Fibroblast of the aortic adventitia (primary cell): ENCODE measurements at regions not wholly inside any gene's neighbourhood (a gene's known extent, or its start where the extent isn't known, plus 50 kb on each side); places are given as distances from the start of the nearest gene placed in this dataset.

ENCODE experiments used
- DNase-seq: peaks from one replicate; pipeline ENCODE4 v3.0.0-alpha.2; 2010; ENCODE audit warnings: low read depth
- H3K4me3 ChIP-seq: 2 replicates; pipeline ENCODE4 v1.5.1; 2011; ENCODE audit warnings: low read depth, mild to moderate bottlenecking, control low read depth, low read length, moderate library complexity
- TF ChIP-seq, protein P1 (sequence below): IDR thresholded peaks from 2 replicates; pipeline ENCODE4 v1.5.1; 2011; ENCODE audit warnings: mild to moderate bottlenecking, low read length, control low read depth, inconsistent platforms; ENCODE audit not compliant: insufficient read depth

DNA sequence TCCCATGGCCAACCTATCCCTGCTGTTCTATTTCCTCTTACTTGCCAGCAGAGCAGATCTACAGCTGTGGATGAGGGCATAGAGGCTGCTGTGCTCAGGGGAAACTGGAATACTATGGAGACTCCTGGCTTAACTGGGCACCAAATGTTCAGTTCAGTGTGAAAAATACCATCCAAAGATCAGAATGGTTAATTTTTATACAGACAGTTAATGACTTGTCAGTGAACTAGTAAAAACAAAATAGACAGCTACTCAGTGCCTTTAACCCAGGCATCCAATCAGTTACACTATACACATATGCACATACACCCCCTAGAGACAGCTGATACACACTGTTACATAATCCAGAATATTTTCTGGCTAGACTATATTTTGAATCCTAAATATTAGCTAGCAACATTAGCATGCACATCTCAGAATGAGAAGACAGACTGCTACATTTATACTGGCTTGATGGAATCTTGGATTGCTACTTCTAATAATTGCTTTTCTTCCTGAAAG lies 59.1 kb upstream of the WIPF1 start:
- no peak for DNase-seq
- no peak overlapping the region for H3K4me3 ChIP-seq
- TF ChIP-seq, protein P1, sequence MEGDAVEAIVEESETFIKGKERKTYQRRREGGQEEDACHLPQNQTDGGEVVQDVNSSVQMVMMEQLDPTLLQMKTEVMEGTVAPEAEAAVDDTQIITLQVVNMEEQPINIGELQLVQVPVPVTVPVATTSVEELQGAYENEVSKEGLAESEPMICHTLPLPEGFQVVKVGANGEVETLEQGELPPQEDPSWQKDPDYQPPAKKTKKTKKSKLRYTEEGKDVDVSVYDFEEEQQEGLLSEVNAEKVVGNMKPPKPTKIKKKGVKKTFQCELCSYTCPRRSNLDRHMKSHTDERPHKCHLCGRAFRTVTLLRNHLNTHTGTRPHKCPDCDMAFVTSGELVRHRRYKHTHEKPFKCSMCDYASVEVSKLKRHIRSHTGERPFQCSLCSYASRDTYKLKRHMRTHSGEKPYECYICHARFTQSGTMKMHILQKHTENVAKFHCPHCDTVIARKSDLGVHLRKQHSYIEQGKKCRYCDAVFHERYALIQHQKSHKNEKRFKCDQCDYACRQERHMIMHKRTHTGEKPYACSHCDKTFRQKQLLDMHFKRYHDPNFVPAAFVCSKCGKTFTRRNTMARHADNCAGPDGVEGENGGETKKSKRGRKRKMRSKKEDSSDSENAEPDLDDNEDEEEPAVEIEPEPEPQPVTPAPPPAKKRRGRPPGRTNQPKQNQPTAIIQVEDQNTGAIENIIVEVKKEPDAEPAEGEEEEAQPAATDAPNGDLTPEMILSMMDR = no peak

DNA sequence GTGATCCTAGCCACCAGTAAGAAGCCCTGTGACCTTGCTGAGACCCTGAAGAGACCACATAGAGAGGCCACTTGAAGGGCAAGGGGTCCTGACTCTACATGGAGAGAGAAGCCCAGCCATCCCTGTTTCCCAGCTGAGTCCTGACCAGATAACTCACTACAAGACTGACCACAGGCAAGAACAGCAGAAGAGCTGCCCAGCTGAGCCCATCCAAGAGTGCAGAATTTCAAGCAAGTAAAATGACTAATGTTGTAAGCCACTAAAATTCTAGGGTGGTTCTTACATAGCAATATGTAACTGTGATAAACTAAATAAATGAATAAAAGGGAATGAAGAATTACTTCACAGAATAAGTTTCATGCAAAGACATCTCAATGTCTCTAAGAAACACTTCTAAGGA lies 58.4 kb upstream of the WIPF1 start:
- no peak for DNase-seq
- TF ChIP-seq, protein P1 = no peak
- H3K4me3 ChIP-seq = no peak overlapping the region

- TF ChIP-seq, protein P1 = no peak
Observed at GRCh38 chr2:174654419-174654941, 56.9 kb upstream of the WIPF1 start.

DNA sequence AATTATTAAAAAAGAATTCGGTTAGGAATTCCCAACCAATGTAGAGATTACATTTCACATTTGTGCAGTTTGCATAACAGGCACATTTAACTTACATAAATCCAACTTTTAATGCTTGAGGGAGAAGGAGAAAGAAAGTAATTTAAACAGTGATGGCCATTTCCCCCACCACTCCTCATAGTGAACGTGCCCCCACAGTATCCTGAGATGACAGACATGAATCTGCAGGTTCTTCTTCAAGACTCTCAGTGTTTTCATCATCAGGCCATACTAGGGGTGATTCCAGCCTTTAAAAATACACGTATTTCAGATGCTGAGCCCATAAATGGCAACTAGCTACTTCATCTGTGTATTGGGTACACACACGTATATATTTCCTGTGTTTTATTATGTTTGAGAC lies 51.3 kb upstream of the WIPF1 start:
- TF ChIP-seq, protein P1 = no peak
- no peak for DNase-seq
- no peak overlapping the region for H3K4me3 ChIP-seq

More at GRCh38 chr2:174654419-174654941, 56.9 kb upstream of the WIPF1 start:
- DNase-seq = peak; percentile 62
- no peak overlapping the region for H3K4me3 ChIP-seq
